RWPE2 (cell line): ENCODE measurements at regions not wholly inside any gene's neighbourhood (a gene's known extent, or its start where the extent isn't known, plus 50 kb on each side); places are given as distances from the start of the nearest gene placed in this dataset.
"Not testable (repeated sequence)": the region's sequence is repeated elsewhere in the genome, so short reads cannot be mapped to it uniquely, and the experiment has no call there.

ENCODE experiments used
- ATAC-seq: fragments of 200-7000 bp; cut with Tn5 transposase; 3 replicates; pipeline ENCODE4 v1.9.1; 2021; ENCODE audit warnings: low read depth
- DNase-seq: peaks from one replicate; pipeline ENCODE4 v3.0.0-alpha.2; 2020; ENCODE audit warnings: low spot score
- H3K27ac ChIP-seq: fragments of 450-650 bp; 2 replicates; pipeline ENCODE4 v1.5.1; 2017; ENCODE audit warnings: mild to moderate bottlenecking; ENCODE audit not compliant: poor library complexity, severe bottlenecking
- H3K27me3 ChIP-seq: fragments of 250-450 bp; sonication (Bioruptor Pico); 2 replicates; pipeline ENCODE4 v1.5.1; 2021; ENCODE audit warnings: mild to moderate bottlenecking, moderate library complexity; ENCODE audit not compliant: insufficient read depth, poor library complexity, severe bottlenecking
- H3K36me3 ChIP-seq: fragments of 250-450 bp; sonication (Bioruptor Pico); 2 replicates; pipeline ENCODE4 v1.5.1; 2020; ENCODE audit warnings: low read depth, mild to moderate bottlenecking, moderate library complexity
- H3K4me1 ChIP-seq: fragments of 250-450 bp; sonication (Bioruptor Pico); 2 replicates; pipeline ENCODE4 v1.5.1; 2021; ENCODE audit warnings: mild to moderate bottlenecking, moderate library complexity; ENCODE audit not compliant: insufficient read depth, poor library complexity, severe bottlenecking
- H3K4me3 ChIP-seq: fragments of 250-450 bp; sonication (Bioruptor Pico); 2 replicates; pipeline ENCODE4 v1.5.1; 2021; ENCODE audit warnings: mild to moderate bottlenecking, moderate library complexity; ENCODE audit not compliant: severe bottlenecking
- H3K9me3 ChIP-seq: fragments of 250-450 bp; sonication (Bioruptor Pico); 2 replicates; pipeline ENCODE4 v1.5.1; 2021; ENCODE audit warnings: mild to moderate bottlenecking, moderate library complexity; ENCODE audit not compliant: severe bottlenecking
- TF ChIP-seq, protein P1 (sequence below): fragments of 450-650 bp; IDR thresholded peaks from one replicate; pipeline ENCODE4 v1.5.1; 2017; ENCODE audit warnings: mild to moderate bottlenecking, moderate library complexity; ENCODE audit not compliant: poor library complexity, severe bottlenecking

- no peaks in the 10 kb centered on the region for H3K27me3 ChIP-seq
- H3K4me1 ChIP-seq = no peaks in the 10 kb centered on the region
- H3K9me3 ChIP-seq = no peaks in the 10 kb centered on the region
- no peaks in the 10 kb centered on the region for H3K36me3 ChIP-seq
- TF ChIP-seq, protein P1, sequence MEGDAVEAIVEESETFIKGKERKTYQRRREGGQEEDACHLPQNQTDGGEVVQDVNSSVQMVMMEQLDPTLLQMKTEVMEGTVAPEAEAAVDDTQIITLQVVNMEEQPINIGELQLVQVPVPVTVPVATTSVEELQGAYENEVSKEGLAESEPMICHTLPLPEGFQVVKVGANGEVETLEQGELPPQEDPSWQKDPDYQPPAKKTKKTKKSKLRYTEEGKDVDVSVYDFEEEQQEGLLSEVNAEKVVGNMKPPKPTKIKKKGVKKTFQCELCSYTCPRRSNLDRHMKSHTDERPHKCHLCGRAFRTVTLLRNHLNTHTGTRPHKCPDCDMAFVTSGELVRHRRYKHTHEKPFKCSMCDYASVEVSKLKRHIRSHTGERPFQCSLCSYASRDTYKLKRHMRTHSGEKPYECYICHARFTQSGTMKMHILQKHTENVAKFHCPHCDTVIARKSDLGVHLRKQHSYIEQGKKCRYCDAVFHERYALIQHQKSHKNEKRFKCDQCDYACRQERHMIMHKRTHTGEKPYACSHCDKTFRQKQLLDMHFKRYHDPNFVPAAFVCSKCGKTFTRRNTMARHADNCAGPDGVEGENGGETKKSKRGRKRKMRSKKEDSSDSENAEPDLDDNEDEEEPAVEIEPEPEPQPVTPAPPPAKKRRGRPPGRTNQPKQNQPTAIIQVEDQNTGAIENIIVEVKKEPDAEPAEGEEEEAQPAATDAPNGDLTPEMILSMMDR = no peak
- H3K4me3 ChIP-seq = no peak overlapping the region
- ATAC-seq (no peak), DNase-seq (no peak)
- no peak overlapping the region for H3K27ac ChIP-seq
Measured at GRCh38 chr12:86597431-86597830, 341.2 kb upstream of the MGAT4C start.

GRCh38 chr12:86590296-86590695 is 334.1 kb upstream of the MGAT4C start:
- TF ChIP-seq, protein P1 = no peak
- Histone ChIP-seq H3K36me3 (no peaks in the 10 kb centered on the region), H3K27ac (no peak overlapping the region), H3K4me3 (no peak overlapping the region), H3K4me1 (no peaks in the 10 kb centered on the region), H3K27me3 (no peaks in the 10 kb centered on the region), H3K9me3 (peaks cover 2% of the 10 kb centered on the region)
- DNase-seq = no peak
- ATAC-seq = no peak

GRCh38 chr12:86574143-86574542 is 318.0 kb upstream of the MGAT4C start:
- TF ChIP-seq, protein P1 = no peak
- Histone ChIP-seq H3K9me3 (no peaks in the 10 kb centered on the region), H3K4me1 (no peaks in the 10 kb centered on the region), H3K36me3 (no peaks in the 10 kb centered on the region), H3K27ac (no peak overlapping the region), H3K27me3 (no peaks in the 10 kb centered on the region), H3K4me3 (no peak overlapping the region)
- ATAC-seq = no peak
- DNase-seq = no peak

- Histone ChIP-seq H3K27me3 (no peaks in the 10 kb centered on the region), H3K36me3 (no peaks in the 10 kb centered on the region), H3K4me1 (no peaks in the 10 kb centered on the region), H3K4me3 (no peak overlapping the region), H3K9me3 (no peaks in the 10 kb centered on the region), H3K27ac (no peak overlapping the region)
- DNase-seq (no peak), ATAC-seq (no peak)
- TF ChIP-seq, protein P1 = no peak
Measured at GRCh38 chr12:86572455-86572854, 316.3 kb upstream of the MGAT4C start.

DNA sequence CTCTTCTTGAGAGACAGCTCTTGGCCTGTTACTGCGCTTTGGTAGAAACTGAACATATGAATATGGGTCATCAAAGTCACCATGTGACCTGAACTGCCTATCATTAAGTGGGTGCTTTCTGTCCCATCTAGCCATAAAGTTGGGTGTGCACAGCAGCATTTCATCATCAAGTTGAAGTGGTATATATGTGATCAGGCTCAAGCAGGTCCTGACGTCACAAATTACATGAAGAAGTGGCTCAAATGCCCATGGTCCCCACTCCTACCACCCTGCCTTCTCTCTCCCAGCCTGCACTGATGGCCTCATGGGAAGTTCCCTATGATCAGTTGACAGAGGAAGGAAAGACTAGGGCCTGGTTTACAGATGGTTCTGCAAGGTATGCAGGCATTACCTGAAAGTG is 308.8 kb upstream of the MGAT4C start:
- no peak for ATAC-seq
- H3K4me1 ChIP-seq = no peaks in the 10 kb centered on the region
- H3K9me3 ChIP-seq = peaks cover 6% of the 10 kb centered on the region
- no peaks in the 10 kb centered on the region for H3K36me3 ChIP-seq
- no peaks in the 10 kb centered on the region for H3K27me3 ChIP-seq
- TF ChIP-seq, protein P1 = no peak
- no peak for DNase-seq
- H3K4me3 ChIP-seq = no peak overlapping the region
- no peak overlapping the region for H3K27ac ChIP-seq

- not testable (repeated sequence) for H3K27me3 ChIP-seq, DNase-seq, H3K4me1 ChIP-seq, ATAC-seq, H3K4me3 ChIP-seq, H3K9me3 ChIP-seq, H3K36me3 ChIP-seq, H3K27ac ChIP-seq
Measured at GRCh38 chr12:86555491-86555890, 299.3 kb upstream of the MGAT4C start.
